Right lobe of liver (tissue), 6 donors: ENCODE measurements at regions not wholly inside any gene's neighbourhood (a gene's known extent, or its start where the extent isn't known, plus 50 kb on each side); places are given as distances from the start of the nearest gene placed in this dataset.
"Not testable (repeated sequence)": the region's sequence is repeated elsewhere in the genome, so short reads cannot be mapped to it uniquely, and the experiment has no call there.

Experiments
- ATAC-seq, 4 donors: fragments of 200-7000 bp; cut with Tn5 transposase; one replicate each; pipeline ENCODE4 v1.9.1; 2020; ENCODE audit warnings: mild to moderate bottlenecking in 4 of 4, moderate library complexity in 4 of 4
- DNase-seq, 3 donors: peaks; one replicate each; pipeline ENCODE4 v3.0.0-alpha.2; 2020
- H3K27ac ChIP-seq, 3 donors: fragments of 200-600 bp; one replicate each; pipeline ENCODE4 v1.8.0; 2022
- H3K27me3 ChIP-seq, 2 donors: fragments of 200-600 bp; one replicate each; pipeline ENCODE4 v1.8.0; 2022
- H3K36me3 ChIP-seq, 4 donors: fragments of 200-600 bp; sonication (generic) in 1 of 4; one replicate each; pipeline versions ENCODE4 v1.5.1 to v1.8.0; 2017 to 2022; ENCODE audit warnings: control low read depth in 1 of 4
- H3K4me1 ChIP-seq, 4 donors: fragments of 200-600 bp; sonication (generic) in 1 of 4; one replicate each; pipeline versions ENCODE4 v1.5.1 to v1.8.0; 2017 to 2022; ENCODE audit warnings: control low read depth in 1 of 4
- H3K4me3 ChIP-seq, 3 donors: fragments of 200-600 bp; one replicate each; pipeline ENCODE4 v1.8.0; 2022
- H3K9me3 ChIP-seq, 4 donors: fragments of 200-600 bp; sonication (generic) in 1 of 4; one replicate each; pipeline versions ENCODE4 v1.5.1 to v1.8.0; 2017 to 2022; ENCODE audit warnings: control low read depth in 1 of 4
- POLR2A ChIP-seq: fragments of 450-650 bp; IDR thresholded peaks from one replicate; pipeline ENCODE4 v1.6.1; 2017; ENCODE audit warnings: antibody characterized with exemption, mild to moderate bottlenecking
- WGBS: methylation state at CpG from one replicate; pipeline ENCODE4 v1.1.6; 2018; ENCODE audit warnings: low coverage, low lambda C conversion rate; ENCODE audit not compliant: insufficient coverage; ENCODE audit errors: missing lambda C conversion rate; 5-methylcytosine and 5-hydroxymethylcytosine counted together
- intact Hi-C, 2 donors: fragments of 100-400 bp; cut with DNase I; formaldehyde crosslinking; loops; one replicate each; pipeline versions ENCODE4 v1.11.2 to v1.14.1; 2022
- TF ChIP-seq, protein P1 (sequence below), 4 donors: fragments of 200-600 bp in 3 of 4; fragments of 450-650 bp in 1 of 4; IDR thresholded peaks; one replicate each; pipeline versions ENCODE4 v1.5.1 to v1.8.0; 2016 to 2022; ENCODE audit warnings: antibody characterized with exemption in 4 of 4, mild to moderate bottlenecking in 2 of 4
- donor health status: DM: no; HTN: yes; CAD: no.
- donor health status: DM: no; HTN: no; CAD: no.
- donor health status: DM: no; HTN: no; CAD: no.
- donor health status: DM: no; HTN: yes; CAD: no.
- donor health status: DM: no; HTN: yes; CAD: no.

DNA sequence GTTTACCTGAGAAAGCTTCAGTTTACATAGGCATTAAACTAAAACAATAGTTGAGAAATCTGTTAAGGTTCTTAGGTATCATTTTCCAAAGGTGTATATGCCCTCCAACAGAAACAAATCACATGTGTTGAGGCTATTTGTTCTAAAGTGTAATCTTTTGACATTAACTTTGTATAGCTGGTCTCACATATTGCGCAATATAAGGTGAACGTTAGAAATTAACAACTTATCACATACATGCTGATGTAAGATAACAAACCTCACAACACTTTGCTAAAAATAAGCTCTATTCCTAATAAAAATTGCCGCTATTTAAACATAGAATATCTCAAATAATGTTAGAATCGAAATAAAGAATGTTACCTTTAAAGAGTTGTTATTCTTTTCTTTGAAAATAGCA lies 340.6 kb downstream of the SRGAP2C start:
- DNase-seq (no peak), ATAC-seq (peak in 1 of 4 donors; percentile 4)
- peaks cover 0 to 48% (median 15%) of the 10 kb centered on the region in 4 donors for H3K4me1 ChIP-seq
- no peaks in the 10 kb centered on the region for H3K9me3 ChIP-seq
- peak overlapping the region in 2 of 3 donors; percentile 41 to 52 for H3K27ac ChIP-seq
- no peaks in the 10 kb centered on the region for H3K27me3 ChIP-seq
- intact Hi-C loops: no loop called here
- H3K4me3 ChIP-seq: no peak overlapping the region
- H3K36me3 ChIP-seq: no peaks in the 10 kb centered on the region
- WGBS: 39% methylated on average over 4 of the region's 4 CpGs
- TF ChIP-seq POLR2A: no peak
- TF ChIP-seq, protein P1, sequence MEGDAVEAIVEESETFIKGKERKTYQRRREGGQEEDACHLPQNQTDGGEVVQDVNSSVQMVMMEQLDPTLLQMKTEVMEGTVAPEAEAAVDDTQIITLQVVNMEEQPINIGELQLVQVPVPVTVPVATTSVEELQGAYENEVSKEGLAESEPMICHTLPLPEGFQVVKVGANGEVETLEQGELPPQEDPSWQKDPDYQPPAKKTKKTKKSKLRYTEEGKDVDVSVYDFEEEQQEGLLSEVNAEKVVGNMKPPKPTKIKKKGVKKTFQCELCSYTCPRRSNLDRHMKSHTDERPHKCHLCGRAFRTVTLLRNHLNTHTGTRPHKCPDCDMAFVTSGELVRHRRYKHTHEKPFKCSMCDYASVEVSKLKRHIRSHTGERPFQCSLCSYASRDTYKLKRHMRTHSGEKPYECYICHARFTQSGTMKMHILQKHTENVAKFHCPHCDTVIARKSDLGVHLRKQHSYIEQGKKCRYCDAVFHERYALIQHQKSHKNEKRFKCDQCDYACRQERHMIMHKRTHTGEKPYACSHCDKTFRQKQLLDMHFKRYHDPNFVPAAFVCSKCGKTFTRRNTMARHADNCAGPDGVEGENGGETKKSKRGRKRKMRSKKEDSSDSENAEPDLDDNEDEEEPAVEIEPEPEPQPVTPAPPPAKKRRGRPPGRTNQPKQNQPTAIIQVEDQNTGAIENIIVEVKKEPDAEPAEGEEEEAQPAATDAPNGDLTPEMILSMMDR (IDR thresholded peaks at IDR 0.05): no peak

DNA sequence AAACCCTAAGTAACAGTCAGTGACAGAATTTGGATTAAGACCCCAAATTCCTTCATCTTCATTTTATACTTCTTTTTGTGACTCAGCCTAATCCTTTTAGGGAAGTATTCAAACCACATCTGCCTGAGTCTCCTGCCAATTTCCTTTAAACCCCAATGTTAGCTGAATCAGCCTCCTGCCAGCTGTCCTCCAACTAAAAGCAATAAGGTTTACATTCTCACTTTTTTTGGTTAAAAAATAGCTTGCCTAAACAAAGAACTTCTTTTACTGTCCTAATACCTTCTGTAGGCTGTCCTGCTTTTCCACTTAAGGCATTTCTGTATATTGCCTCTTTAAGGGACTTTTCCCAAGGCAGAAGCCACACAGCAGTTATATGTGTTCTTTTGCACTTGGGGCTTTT lies 344.2 kb downstream of the SRGAP2C start:
- peaks cover 0 to 25% (median 8%) of the 10 kb centered on the region in 4 donors for H3K4me1 ChIP-seq
- DNase-seq, intact Hi-C loops, H3K36me3 ChIP-seq, H3K27ac ChIP-seq, H3K4me3 ChIP-seq, H3K27me3 ChIP-seq, H3K9me3 ChIP-seq: not testable (repeated sequence)
- ATAC-seq: peak in 3 of 4 donors; percentile 37 to 58 (median 50)

DNA sequence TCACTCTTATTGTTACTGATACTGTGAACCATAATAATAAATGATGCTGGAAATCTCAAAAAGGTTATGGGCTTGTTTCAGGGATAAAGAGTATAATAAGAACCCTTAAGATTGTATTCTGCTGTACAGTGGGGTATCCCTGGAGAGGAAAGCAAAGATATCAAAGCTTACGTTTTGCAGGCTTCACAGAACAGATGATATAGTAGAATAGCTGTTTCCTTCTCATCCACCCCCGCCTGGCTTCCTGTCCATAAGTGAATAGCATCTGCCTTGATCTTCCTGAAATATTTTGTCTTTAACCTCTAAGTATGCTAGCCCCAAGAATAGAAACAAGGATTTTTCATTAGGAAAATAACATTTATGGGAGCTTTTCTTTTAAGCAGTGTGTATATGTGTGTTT lies 345.3 kb downstream of the SRGAP2C start:
- 61% methylated on average over 2 of the region's 2 CpGs for WGBS
- H3K4me1 ChIP-seq: peaks cover 0 to 21% (median 6%) of the 10 kb centered on the region in 4 donors
- H3K27me3 ChIP-seq, intact Hi-C loops, H3K27ac ChIP-seq, DNase-seq, H3K4me3 ChIP-seq, H3K9me3 ChIP-seq, ATAC-seq, H3K36me3 ChIP-seq: not testable (repeated sequence)

DNA sequence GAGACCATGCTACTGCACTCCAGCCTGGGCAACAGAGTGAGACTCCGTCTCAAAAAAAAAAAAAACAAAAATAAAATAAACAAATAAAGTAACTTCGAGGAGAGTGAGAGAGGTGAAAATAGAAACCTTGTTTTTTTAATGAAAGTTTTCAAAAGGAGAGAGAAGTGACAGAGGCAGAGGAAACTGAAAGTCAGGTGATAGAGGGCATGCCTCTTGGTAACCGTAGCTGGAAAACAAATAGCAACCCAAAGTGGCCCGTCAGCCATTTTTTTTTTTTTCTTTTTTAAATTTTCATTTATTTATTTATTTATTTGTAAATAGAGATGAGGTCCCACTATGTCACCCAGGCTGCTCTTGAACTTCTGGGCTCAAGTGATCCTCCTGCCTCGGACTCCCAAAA lies 347.0 kb downstream of the SRGAP2C start:
- H3K4me3 ChIP-seq, H3K9me3 ChIP-seq, H3K36me3 ChIP-seq, ATAC-seq, intact Hi-C loops, H3K27ac ChIP-seq, H3K4me1 ChIP-seq, DNase-seq, H3K27me3 ChIP-seq: not testable (repeated sequence)
- 81% methylated on average over 5 of the region's 5 CpGs for WGBS

DNA sequence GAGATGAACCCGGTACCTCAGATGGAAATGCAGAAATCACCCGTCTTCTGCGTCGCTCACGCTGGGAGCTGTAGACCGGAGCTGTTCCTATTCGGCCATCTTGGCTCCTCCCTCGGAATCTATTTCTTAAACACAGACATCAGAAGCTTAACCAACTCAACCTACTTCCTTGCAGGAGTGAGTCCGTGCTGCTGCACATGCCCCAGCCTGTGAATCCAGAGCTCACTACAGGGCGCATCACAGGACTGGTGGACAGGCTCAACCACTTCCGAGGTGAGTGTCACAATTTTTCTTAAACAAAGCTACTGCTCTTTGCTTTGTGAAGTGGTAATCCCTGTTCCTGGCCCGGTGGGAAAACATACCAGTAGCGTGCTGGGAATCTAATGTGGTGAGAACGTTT lies 353.4 kb downstream of the SRGAP2C start:
- H3K4me3 ChIP-seq, H3K36me3 ChIP-seq, DNase-seq, H3K9me3 ChIP-seq, intact Hi-C loops, H3K4me1 ChIP-seq, H3K27ac ChIP-seq, ATAC-seq, H3K27me3 ChIP-seq: not testable (repeated sequence)
- WGBS: 92% methylated on average over 10 of the region's 14 CpGs

DNA sequence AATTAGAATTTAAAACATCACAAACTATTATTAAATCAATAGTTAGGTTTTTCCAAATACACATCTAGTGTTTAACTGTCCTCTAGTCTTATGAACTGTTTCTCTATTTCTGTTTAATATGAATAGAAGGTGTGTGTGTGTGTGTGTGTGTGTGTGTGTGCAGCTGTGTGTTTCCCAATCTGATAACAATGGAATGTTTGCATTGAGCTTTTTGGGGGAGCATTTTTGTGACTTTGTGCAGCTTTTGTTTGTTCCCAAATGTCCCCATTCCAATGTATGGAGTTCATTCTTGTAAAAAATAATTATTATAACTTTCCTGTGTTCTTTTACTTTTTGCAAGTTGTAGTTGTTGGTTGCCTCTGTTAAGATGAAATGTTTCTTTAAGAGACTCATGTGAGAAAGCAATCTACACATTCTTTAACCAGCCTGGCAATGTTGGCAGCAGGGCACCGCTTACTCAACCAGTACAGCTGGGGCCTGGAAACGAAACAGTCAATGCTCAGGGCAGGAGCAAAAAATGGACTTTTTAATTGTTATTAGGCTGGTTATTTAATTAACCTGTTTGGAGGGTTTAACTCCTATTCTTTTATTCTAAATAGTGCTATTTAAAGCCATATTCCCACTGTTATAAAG lies 354.3 kb downstream of the SRGAP2C start:
- intact Hi-C loops: no loop called here
- Histone ChIP-seq H3K4me3 (no peak overlapping the region), H3K4me1 (peaks cover 0 to 4% (median 0%) of the 10 kb centered on the region in 4 donors), H3K27me3 (no peaks in the 10 kb centered on the region), H3K27ac (no peak overlapping the region), H3K36me3 (no peaks in the 10 kb centered on the region), H3K9me3 (no peaks in the 10 kb centered on the region)
- no peak for TF ChIP-seq POLR2A
- TF ChIP-seq, protein P1 (IDR thresholded peaks at IDR 0.05): no peak
- ATAC-seq (peak in 1 of 4 donors; percentile 42), DNase-seq (no peak)
- WGBS: 35% methylated on average over 2 of the region's 2 CpGs

DNA sequence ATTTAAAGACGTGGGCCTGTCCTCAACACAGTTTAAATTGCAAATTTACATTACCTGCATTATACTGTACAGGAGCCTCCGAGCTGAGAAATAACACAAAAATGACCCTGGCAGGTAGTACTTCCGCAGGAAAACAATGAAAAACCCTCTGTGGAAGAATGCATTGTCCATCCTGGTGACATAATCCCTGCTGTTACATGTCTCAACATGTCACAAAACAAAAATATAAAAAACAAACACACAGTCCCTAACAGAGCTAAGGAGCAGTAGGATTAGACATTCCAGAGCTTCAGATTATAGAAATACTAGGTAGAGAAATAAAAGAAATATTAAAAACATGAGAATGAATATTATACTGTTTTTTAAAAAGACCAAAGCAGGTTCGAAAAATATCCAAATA lies 359.2 kb downstream of the SRGAP2C start:
- not testable (repeated sequence) for H3K36me3 ChIP-seq, H3K4me3 ChIP-seq

More for the DNA sequence above, 359.2 kb downstream of the SRGAP2C start:
- H3K4me1 ChIP-seq, ATAC-seq, H3K27ac ChIP-seq, H3K27me3 ChIP-seq, intact Hi-C loops, DNase-seq, H3K9me3 ChIP-seq: not testable (repeated sequence)
- WGBS: 92% methylated on average over 4 of the region's 4 CpGs
